Kidney glomerular epithelial cell (primary cell): ENCODE measurements at regions not wholly inside any gene's neighbourhood (a gene's known extent, or its start where the extent isn't known, plus 50 kb on each side); places are given as distances from the start of the nearest gene placed in this dataset.

Source experiments
- DNase-seq: peaks from one replicate; lab custom pipeline; 2025; lab: John Stamatoyannopoulos, UW

GRCh38 chr10:128497660-128498377, 371.6 kb upstream of the MKI67 start:
- no peak for DNase-seq

- DNase-seq, result no peak
These were observed 372.1 kb upstream of the MKI67 start for GRCh38 chr10:128498378-128498730.

DNA sequence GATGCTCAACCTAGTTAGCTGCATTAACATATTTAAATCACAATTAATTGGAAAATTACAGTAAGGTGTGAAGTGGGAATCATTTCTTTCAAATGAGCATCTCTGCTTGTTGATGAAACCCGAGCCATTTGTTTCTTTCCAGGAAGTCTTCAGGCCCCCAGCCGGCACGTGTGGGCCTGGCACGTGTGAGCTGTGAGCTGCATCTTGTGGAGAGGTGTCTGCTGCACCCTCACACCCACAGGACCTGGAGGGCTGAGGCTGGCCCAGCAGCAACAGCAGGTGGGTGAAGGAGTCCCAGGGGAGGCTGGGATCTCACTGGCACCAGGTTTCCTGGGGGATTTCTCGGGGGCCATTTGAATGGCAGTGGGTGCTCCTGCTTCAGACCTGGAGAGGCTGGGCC, 372.5 kb upstream of the MKI67 start:
- DNase-seq, result no peak

- DNase-seq, result no peak
These were observed 373.3 kb upstream of the MKI67 start for GRCh38 chr10:128499486-128499885.

DNA sequence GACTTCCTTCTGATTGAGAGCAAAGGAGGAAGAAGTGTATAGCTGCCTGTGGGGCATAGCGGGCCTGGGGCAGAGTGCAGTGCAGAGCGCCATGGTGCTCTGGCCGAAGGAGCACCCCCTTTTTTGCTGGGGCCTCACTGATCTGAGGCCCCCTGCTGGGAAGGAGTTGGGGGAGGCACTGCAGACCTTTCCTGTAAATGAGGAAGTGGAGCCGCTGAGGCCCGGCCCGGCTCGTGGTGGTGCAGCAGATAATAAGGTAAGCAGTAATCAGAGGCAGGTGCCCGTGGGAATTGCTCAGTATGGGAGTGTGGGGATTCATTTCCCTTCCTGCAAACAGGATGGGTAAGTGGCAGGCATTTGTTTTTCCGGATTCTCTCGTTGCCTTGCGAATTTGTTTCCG, 373.7 kb upstream of the MKI67 start:
- DNase-seq, result no peak

- DNase-seq, result no peak
These were observed 374.4 kb upstream of the MKI67 start for GRCh38 chr10:128500642-128501041.

- no peak for DNase-seq
These were observed 379.1 kb upstream of the MKI67 start for GRCh38 chr10:128505346-128505745.

GRCh38 chr10:128506423-128506822, 380.2 kb upstream of the MKI67 start:
- no peak for DNase-seq

DNA sequence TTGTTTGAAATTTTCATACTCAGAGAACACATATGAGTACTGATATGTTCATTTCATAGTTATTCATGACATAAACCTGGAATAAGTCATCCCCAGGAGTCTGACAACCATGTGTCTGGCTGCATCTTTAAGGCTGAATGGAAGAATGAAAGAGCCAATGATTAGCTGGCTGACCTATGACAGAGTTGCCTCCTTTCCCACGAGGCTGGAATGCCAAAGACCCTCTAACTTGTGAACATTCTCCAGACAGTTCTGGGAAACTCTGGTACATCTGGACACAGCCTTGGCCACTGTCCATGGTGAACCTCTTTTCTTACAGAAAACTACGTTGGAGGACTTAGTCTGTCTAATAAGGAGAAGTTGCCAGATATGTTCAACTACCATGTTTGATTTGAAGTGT, 380.8 kb upstream of the MKI67 start:
- DNase-seq, result no peak

DNA sequence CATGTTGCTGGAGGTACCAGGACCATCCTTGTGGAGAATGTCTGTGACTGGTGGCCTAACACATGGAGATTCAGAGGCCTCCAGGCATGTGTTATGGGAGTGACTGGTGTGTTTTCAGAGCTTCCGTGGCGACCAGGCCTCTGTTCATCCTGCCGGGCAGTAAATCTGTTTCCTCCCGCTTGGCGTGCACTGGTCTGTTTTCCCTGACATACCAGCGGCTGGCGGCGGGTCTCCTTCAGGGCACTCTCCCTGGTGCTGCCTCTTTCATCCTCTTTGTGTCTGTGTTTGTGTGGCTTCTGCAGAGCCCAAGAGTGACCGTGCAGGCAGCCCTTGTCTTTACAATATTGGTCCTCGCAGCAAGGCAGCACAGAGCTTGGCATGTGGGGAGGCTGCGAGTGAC, 385.1 kb upstream of the MKI67 start:
- DNase-seq, result no peak

DNA sequence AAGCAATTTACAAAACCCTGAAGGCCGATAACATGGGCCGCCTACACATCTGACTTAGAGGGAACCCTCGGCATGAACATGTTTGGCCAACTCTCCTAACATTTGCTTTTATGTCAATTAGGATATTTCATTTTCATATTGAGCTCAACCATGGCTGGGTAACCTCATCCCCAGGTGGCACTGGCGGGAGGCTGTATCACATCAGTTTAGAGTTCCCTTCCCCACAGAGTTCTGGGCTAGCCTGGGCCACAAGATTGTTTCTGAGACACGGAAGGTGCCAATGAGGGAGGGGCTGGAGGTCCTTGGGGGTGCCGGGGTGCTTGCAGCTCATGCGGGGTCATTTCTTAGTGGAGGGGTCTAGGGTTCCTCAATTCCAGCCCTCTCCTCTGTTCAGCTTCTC, 386.5 kb upstream of the MKI67 start:
- no peak for DNase-seq

DNA sequence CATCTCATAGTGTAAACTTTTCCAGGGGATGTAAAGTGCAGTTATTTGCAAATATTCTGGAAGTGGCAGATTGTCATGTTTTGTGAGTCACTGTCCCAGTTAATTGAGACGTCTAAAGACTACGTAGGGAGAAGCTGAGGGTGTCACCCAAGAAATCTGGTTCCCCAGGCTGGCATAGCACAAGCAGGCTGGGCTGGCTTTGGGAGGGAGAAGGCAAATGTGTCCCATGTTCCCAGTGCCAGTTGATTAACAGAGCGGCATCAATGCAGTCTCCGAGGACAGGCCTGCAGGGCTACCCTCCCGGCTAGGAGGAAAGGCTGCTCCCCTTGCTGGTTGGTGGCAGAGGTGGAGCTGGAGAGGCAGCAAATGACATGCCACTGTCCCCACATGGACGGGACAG, 388.3 kb upstream of the MKI67 start:
- no peak for DNase-seq

DNA sequence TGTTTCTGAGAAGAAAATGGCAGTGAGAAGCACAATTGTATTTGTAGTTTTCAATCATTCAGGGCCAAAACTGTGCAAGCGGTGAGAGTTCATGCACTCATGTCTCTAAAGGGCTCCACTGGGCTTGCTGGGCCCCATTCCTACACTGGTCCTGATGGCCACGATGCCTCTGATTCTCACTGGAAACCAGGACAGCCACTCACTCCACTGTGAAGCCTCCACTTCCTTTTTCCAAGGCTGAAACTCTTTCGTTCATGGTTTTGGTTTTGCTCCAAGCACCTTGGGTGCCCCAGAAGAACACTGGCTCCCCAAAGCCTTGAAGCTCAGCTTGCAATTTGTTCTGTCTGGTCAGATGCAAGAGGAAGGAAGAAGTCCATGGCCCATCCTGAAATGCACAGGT, 390.0 kb upstream of the MKI67 start:
- no peak for DNase-seq

GRCh38 chr10:128517167-128517566, 390.9 kb upstream of the MKI67 start:
- no peak for DNase-seq

- no peak for DNase-seq
These were observed 391.8 kb upstream of the MKI67 start for GRCh38 chr10:128518000-128518399.

DNA sequence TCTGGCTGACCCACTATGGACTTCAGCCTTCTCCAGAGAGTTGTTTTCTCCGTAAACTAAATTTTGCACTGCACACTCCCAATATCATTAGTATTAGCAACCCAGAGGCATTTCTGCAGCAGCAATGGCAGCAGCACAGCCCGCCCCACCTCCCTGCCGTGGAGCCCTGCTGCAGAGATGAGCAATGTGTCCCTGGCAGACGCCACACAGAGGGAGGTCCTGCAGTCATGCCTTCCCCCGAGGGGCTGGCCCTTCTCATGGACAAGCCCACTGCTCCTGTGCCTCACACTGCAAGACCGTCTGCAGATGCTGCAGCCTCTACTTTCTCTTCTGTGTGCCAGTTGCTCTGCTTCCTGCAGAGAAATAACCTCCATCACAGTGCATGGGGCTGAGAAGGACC, 393.4 kb upstream of the MKI67 start:
- no peak for DNase-seq

GRCh38 chr10:128520211-128520815, 394.1 kb upstream of the MKI67 start:
- no peak for DNase-seq

- DNase-seq, result no peak
These were observed 396.5 kb upstream of the MKI67 start for GRCh38 chr10:128522551-128523308.

- no peak for DNase-seq
These were observed 399.2 kb upstream of the MKI67 start for GRCh38 chr10:128525444-128525843.

- DNase-seq, result no peak
These were observed 399.7 kb upstream of the MKI67 start for GRCh38 chr10:128525936-128526335.

- DNase-seq, result peak; percentile 31
These were observed 400.7 kb upstream of the MKI67 start for GRCh38 chr10:128526791-128527375.

- DNase-seq, result no peak
These were observed 401.5 kb upstream of the MKI67 start for GRCh38 chr10:128527711-128528110.

- no peak for DNase-seq
These were observed 401.9 kb upstream of the MKI67 start for GRCh38 chr10:128528167-128528566.
